ENCODE measurements at regions not wholly inside any gene's neighbourhood (a gene's known extent, or its start where the extent isn't known, plus 50 kb on each side); places are given as distances from the start of the nearest gene placed in this dataset.

DNA sequence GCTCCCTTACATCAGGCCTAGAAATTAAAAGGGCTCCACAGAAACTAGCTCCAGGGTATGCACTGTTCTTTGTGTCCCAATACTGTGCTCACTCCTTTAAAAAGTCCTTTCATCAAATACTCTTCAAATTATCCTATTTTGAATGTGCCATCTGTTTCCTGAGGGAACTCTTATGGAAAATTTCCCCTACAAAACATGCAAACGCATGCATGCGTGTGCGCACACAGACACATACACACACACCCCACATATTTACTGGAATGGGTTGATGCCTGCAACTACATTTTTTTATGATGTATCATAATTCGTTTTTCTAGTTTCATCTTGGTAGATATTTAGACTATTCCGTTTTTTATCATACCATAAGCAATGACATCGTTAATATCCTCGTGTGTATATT lies 351.2 kb upstream of the KIF2B start:
- no peak overlapping the region for H3K9ac ChIP-seq (ENCODE audit: insufficient read depth, low read depth, low read length)
- no TSS peak for BruUV-seq (replicated peaks)
- no peaks in the 10 kb centered on the region for H4K20me1 ChIP-seq (ENCODE audit: insufficient read depth, low read length)
- ChIA-PET POLR2A (no interaction called here), CTCF (ENCODE audit: low intra/inter-chr PET ratio, low total read pairs) (no interaction called here)
- no peak overlapping the region for H3K4me3 ChIP-seq (replicated peaks in 1 of 3; ENCODE audit: insufficient read depth in 1 of 3, low read depth in 2 of 3, low read length in 3 of 3)
- in situ Hi-C loops (cut with HindIII; ENCODE audit: extremely low pct_ligation_motif_present, low pct_unique_long_range_greater_than_20kb), result no loop called here
- FAIRE-seq (no peak), ATAC-seq (no peak), DNase-seq (ENCODE audit: low spot score) (no peak)
- 46% methylated on average over 7 of the region's 7 CpGs for WGBS (ENCODE audit: low lambda C conversion rate)
- H3K4me1 ChIP-seq (ENCODE audit: insufficient read depth, low read length), result no peaks in the 10 kb centered on the region
- H3K79me2 ChIP-seq (ENCODE audit: insufficient read depth, low read length), result no peaks in the 10 kb centered on the region
- no peak overlapping the region for H2AFZ ChIP-seq (ENCODE audit: low read length)
- H3K36me3 ChIP-seq (replicated peaks in 1 of 2; ENCODE audit: control insufficient read depth in 1 of 2, insufficient read depth in 2 of 2, low read length in 2 of 2), result no peaks in the 10 kb centered on the region
- no peak overlapping the region for H3K27ac ChIP-seq (ENCODE audit: extremely low read length, insufficient read depth, low read length)
- H3K4me2 ChIP-seq (ENCODE audit: low read depth, low read length), result no peak overlapping the region
- H3K27me3 ChIP-seq (ENCODE audit: control insufficient read depth in 1 of 2, insufficient read depth in 2 of 2, low read length in 2 of 2), result no peaks in the 10 kb centered on the region
- H3K9me3 ChIP-seq (ENCODE audit: low read length), result peaks cover 88% of the 10 kb centered on the region
- intact Hi-C loops (cut with micrococcal nuclease; ENCODE audit: unreplicated experiment), result no loop called here
- TF ChIP-seq, protein P1, sequence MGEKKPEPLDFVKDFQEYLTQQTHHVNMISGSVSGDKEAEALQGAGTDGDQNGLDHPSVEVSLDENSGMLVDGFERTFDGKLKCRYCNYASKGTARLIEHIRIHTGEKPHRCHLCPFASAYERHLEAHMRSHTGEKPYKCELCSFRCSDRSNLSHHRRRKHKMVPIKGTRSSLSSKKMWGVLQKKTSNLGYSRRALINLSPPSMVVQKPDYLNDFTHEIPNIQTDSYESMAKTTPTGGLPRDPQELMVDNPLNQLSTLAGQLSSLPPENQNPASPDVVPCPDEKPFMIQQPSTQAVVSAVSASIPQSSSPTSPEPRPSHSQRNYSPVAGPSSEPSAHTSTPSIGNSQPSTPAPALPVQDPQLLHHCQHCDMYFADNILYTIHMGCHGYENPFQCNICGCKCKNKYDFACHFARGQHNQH (CRISPR knock-in tag; IDR thresholded peaks at IDR 0.05), result no peak
- TF ChIP-seq ZNF737 (CRISPR knock-in tag; IDR thresholded peaks at IDR 0.05; ENCODE audit: borderline replicate concordance), result no peak
- TF ChIP-seq HDAC2 (CRISPR knock-in tag; IDR thresholded peaks at IDR 0.05), result no peak
- TF ChIP-seq, protein P2, sequence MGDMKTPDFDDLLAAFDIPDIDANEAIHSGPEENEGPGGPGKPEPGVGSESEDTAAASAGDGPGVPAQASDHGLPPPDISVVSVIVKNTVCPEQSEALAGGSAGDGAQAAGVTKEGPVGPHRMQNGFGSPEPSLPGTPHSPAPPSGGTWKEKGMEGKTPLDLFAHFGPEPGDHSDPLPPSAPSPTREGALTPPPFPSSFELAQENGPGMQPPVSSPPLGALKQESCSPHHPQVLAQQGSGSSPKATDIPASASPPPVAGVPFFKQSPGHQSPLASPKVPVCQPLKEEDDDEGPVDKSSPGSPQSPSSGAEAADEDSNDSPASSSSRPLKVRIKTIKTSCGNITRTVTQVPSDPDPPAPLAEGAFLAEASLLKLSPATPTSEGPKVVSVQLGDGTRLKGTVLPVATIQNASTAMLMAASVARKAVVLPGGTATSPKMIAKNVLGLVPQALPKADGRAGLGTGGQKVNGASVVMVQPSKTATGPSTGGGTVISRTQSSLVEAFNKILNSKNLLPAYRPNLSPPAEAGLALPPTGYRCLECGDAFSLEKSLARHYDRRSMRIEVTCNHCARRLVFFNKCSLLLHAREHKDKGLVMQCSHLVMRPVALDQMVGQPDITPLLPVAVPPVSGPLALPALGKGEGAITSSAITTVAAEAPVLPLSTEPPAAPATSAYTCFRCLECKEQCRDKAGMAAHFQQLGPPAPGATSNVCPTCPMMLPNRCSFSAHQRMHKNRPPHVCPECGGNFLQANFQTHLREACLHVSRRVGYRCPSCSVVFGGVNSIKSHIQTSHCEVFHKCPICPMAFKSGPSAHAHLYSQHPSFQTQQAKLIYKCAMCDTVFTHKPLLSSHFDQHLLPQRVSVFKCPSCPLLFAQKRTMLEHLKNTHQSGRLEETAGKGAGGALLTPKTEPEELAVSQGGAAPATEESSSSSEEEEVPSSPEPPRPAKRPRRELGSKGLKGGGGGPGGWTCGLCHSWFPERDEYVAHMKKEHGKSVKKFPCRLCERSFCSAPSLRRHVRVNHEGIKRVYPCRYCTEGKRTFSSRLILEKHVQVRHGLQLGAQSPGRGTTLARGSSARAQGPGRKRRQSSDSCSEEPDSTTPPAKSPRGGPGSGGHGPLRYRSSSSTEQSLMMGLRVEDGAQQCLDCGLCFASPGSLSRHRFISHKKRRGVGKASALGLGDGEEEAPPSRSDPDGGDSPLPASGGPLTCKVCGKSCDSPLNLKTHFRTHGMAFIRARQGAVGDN (CRISPR knock-in tag; IDR thresholded peaks at IDR 0.05), result no peak
- TF ChIP-seq MAF1 (CRISPR knock-in tag; IDR thresholded peaks at IDR 0.05; ENCODE audit: borderline replicate concordance), result no peak
- no peak for TF ChIP-seq ZNF597 (CRISPR knock-in tag; IDR thresholded peaks at IDR 0.05)
- no peak for TF ChIP-seq ZGPAT (CRISPR knock-in tag; IDR thresholded peaks at IDR 0.05)
- TF ChIP-seq ZNF33B (CRISPR knock-in tag; IDR thresholded peaks at IDR 0.05), result no peak
- no peak for TF ChIP-seq HES4 (CRISPR knock-in tag; IDR thresholded peaks at IDR 0.05; ENCODE audit: borderline replicate concordance)
- TF ChIP-seq PTBP1 (IDR thresholded peaks at IDR 0.05; ENCODE audit: low read depth, low read length, poor library complexity, severe bottlenecking), result no peak
- TF ChIP-seq HINFP (CRISPR knock-in tag; IDR thresholded peaks at IDR 0.05; ENCODE audit: low read depth), result no peak
- TF ChIP-seq RARG (CRISPR knock-in tag; IDR thresholded peaks at IDR 0.05; ENCODE audit: low read depth), result no peak
- no peak for TF ChIP-seq MYNN (CRISPR knock-in tag; IDR thresholded peaks at IDR 0.05; ENCODE audit: low read depth)

Measured in HepG2 (cell line).